H1 (cell line): ENCODE measurements at regions not wholly inside any gene's neighbourhood (a gene's known extent, or its start where the extent isn't known, plus 50 kb on each side); places are given as distances from the start of the nearest gene placed in this dataset.

Experiments
- CTCF ChIA-PET: fragments of 300-600 bp; sonication (Branson Sonifier 250); formaldehyde crosslinking; loops from one replicate; lab custom pipeline; 2021; ENCODE audit not compliant: partially characterized antibody; lab: Charles Lee
- POLR2A ChIA-PET: fragments of 300-600 bp; sonication (Branson Sonifier 250); formaldehyde crosslinking; loops from one replicate; lab custom pipeline; 2021; ENCODE audit warnings: inconsistent platforms; ENCODE audit not compliant: partially characterized antibody; lab: Charles Lee
- DNase-seq, 2 experiments: peaks; one replicate each; pipeline versions ENCODE4 v3.0.0 to v3.0.0-alpha.2; 2010 to 2022; ENCODE audit warnings: low spot score in 2 of 2, low read depth in 1 of 2, mixed read lengths in 1 of 2
- FAIRE-seq: peaks from 2 replicates; lab custom pipeline; 2011; peaks lifted over from hg19 to GRCh38; lab: Jason Lieb, UNC
- H2AFZ ChIP-seq: 2 replicates; pipeline ENCODE4 v1.8.1; 2012; ENCODE audit warnings: low read length, inconsistent platforms
- H2AK5ac ChIP-seq: 2 replicates; pipeline ENCODE4 v1.6.1; 2013; ENCODE audit warnings: low read depth, low read length
- H2BK120ac ChIP-seq: replicated peaks from 2 replicates; pipeline ENCODE3; 2013; ENCODE audit warnings: low read depth, low read length, inconsistent platforms
- H2BK12ac ChIP-seq: 2 replicates; pipeline ENCODE4 v1.6.1; 2013; ENCODE audit warnings: low read depth, low read length
- H2BK15ac ChIP-seq: 2 replicates; pipeline ENCODE4 v1.6.1; 2013; ENCODE audit warnings: low read length
- H2BK20ac ChIP-seq: 2 replicates; pipeline ENCODE4 v1.6.1; 2013; ENCODE audit warnings: low read length
- H2BK5ac ChIP-seq: 2 replicates; pipeline ENCODE4 v1.6.1; 2013; ENCODE audit warnings: low read depth, low read length
- H3K14ac ChIP-seq: 2 replicates; pipeline ENCODE4 v1.6.1; 2013; ENCODE audit warnings: inconsistent platforms; ENCODE audit not compliant: insufficient read length
- H3K18ac ChIP-seq: 2 replicates; pipeline ENCODE4 v1.6.1; 2013; ENCODE audit warnings: low read length; ENCODE audit errors: extremely low read depth
- H3K23ac ChIP-seq: 2 replicates; pipeline ENCODE4 v1.6.1; 2013; ENCODE audit warnings: inconsistent platforms; ENCODE audit not compliant: insufficient read length
- H3K23me2 ChIP-seq: 2 replicates; pipeline ENCODE4 v1.6.1; 2013; ENCODE audit warnings: low read depth, low read length
- H3K27ac ChIP-seq: 2 replicates; pipeline ENCODE4 v1.6.1; 2011; ENCODE audit warnings: low read depth, low read length, inconsistent platforms
- H3K27me3 ChIP-seq, 4 experiments: replicated peaks in 1 of 4; 1 replicate in 1 of 4; 2 replicates in 3 of 4; pipeline versions ENCODE4 v1.6.1 to v1.8.1; 2011 to 2013; ENCODE audit warnings: low read length in 3 of 4, mild to moderate bottlenecking in 3 of 4, inconsistent platforms in 2 of 4, mixed read lengths in 2 of 4, moderate library complexity in 1 of 4; ENCODE audit not compliant: control insufficient read depth in 3 of 4, insufficient read depth in 3 of 4; ENCODE audit errors: extremely low read depth in 1 of 4
- H3K36me3 ChIP-seq, 4 experiments: 2 replicates each; pipeline versions ENCODE4 v1.6.1 to v1.8.1; 2011 to 2013; ENCODE audit warnings: mild to moderate bottlenecking in 4 of 4, low read length in 3 of 4, moderate library complexity in 2 of 4, control low read depth in 1 of 4, inconsistent platforms in 1 of 4; ENCODE audit not compliant: insufficient read depth in 4 of 4, control insufficient read depth in 2 of 4
- H3K4ac ChIP-seq: replicated peaks from 2 replicates; pipeline ENCODE3; 2013; ENCODE audit warnings: low read length, low read depth, mixed read lengths, inconsistent platforms; ENCODE audit not compliant: insufficient read length
- H3K4me1 ChIP-seq, 4 experiments: replicated peaks in 1 of 4; 1 replicate in 1 of 4; 2 replicates in 3 of 4; pipeline versions ENCODE4 v1.6.1 to v1.8.1; 2011 to 2013; ENCODE audit warnings: low read length in 3 of 4, inconsistent platforms in 2 of 4, mixed read lengths in 1 of 4; ENCODE audit not compliant: insufficient read depth in 4 of 4, control insufficient read depth in 3 of 4
- H3K4me2 ChIP-seq, 2 experiments: 2 replicates each; pipeline versions ENCODE4 v1.6.1 to v1.8.1; 2011 to 2013; ENCODE audit warnings: low read depth in 2 of 2, low read length in 2 of 2, control low read depth in 1 of 2, inconsistent platforms in 1 of 2, mild to moderate bottlenecking in 1 of 2; ENCODE audit not compliant: insufficient read depth in 1 of 2
- H3K4me3 ChIP-seq, 4 experiments: fragments of 200-600, 300-600 bp in 1 of 4; sonication (generic), shearing (Covaris generic), sonication (Bioruptor Twin) in 1 of 4; 2 replicates each; pipeline versions ENCODE4 v1.5.1 to v1.8.1; 2011 to 2016; ENCODE audit warnings: low read length in 4 of 4, low read depth in 3 of 4, control low read depth in 2 of 4, inconsistent platforms in 2 of 4, mild to moderate bottlenecking in 2 of 4, mixed read lengths in 1 of 4, moderate library complexity in 1 of 4; ENCODE audit not compliant: insufficient read depth in 2 of 4; ENCODE audit errors: extremely low read depth in 1 of 4
- H3K56ac ChIP-seq: replicated peaks from 2 replicates; pipeline ENCODE3; 2013; ENCODE audit warnings: low read depth, mild to moderate bottlenecking, mixed read lengths, low read length, inconsistent platforms; ENCODE audit not compliant: insufficient read length
- H3K79me1 ChIP-seq: 2 replicates; pipeline ENCODE4 v1.6.1; 2013; ENCODE audit warnings: low read depth, low read length, control low read depth
- H3K79me2 ChIP-seq, 2 experiments: 2 replicates each; pipeline versions ENCODE4 v1.6.1 to v1.8.1; 2012 to 2013; ENCODE audit warnings: low read length in 2 of 2, mild to moderate bottlenecking in 2 of 2, inconsistent platforms in 1 of 2; ENCODE audit not compliant: insufficient read depth in 2 of 2, control insufficient read depth in 1 of 2
- H3K9ac ChIP-seq, 4 experiments: replicated peaks in 1 of 4; 1 replicate in 1 of 4; 2 replicates in 3 of 4; pipeline versions ENCODE4 v1.6.1 to v1.8.1; 2011 to 2013; ENCODE audit warnings: low read depth in 3 of 4, low read length in 3 of 4, control low read depth in 2 of 4, mild to moderate bottlenecking in 2 of 4, moderate library complexity in 2 of 4, inconsistent platforms in 1 of 4; ENCODE audit errors: extremely low read depth in 1 of 4
- H3K9me3 ChIP-seq, 2 experiments: 2 replicates each; pipeline versions ENCODE4 v1.6.1 to v1.8.1; 2012 to 2013; ENCODE audit warnings: mild to moderate bottlenecking in 2 of 2, moderate library complexity in 2 of 2, control low read depth in 1 of 2, inconsistent platforms in 1 of 2, low read depth in 1 of 2, low read length in 1 of 2, mixed read lengths in 1 of 2; ENCODE audit not compliant: insufficient read depth in 2 of 2
- H4K20me1 ChIP-seq, 2 experiments: replicated peaks in 1 of 2; 2 replicates each; pipeline versions ENCODE3 to v1.8.1; 2011 to 2013; ENCODE audit warnings: inconsistent platforms in 2 of 2, low read length in 2 of 2, mild to moderate bottlenecking in 1 of 2; ENCODE audit not compliant: insufficient read depth in 2 of 2, control insufficient read depth in 1 of 2
- H4K5ac ChIP-seq: 2 replicates; pipeline ENCODE4 v1.6.1; 2013; ENCODE audit warnings: low read length, low read depth, mixed read lengths, inconsistent platforms; ENCODE audit not compliant: insufficient read length
- H4K8ac ChIP-seq: 2 replicates; pipeline ENCODE4 v1.8.0; 2013; ENCODE audit warnings: mild to moderate bottlenecking, moderate library complexity, low read length, inconsistent platforms; ENCODE audit not compliant: insufficient read depth; ENCODE audit errors: extremely low read depth
- H4K91ac ChIP-seq: replicated peaks from 2 replicates; pipeline ENCODE3; 2013; ENCODE audit warnings: low read length, mixed read lengths, inconsistent platforms; ENCODE audit not compliant: insufficient read length
- ATF3 ChIP-seq: IDR thresholded peaks from 2 replicates; pipeline ENCODE4 v1.6.1; 2011; ENCODE audit warnings: low read depth, mild to moderate bottlenecking, low read length; ENCODE audit not compliant: insufficient read depth
- CEBPB ChIP-seq: IDR thresholded peaks from 2 replicates; pipeline ENCODE4 v1.6.1; 2012; ENCODE audit warnings: low read depth, low read length
- CTCF ChIP-seq, 3 experiments: IDR thresholded peaks; 1 replicate in 2 of 3; 2 replicates in 1 of 3; pipeline versions ENCODE4 v1.5.1 to v1.6.1; 2011; ENCODE audit warnings: low read length in 3 of 3, mild to moderate bottlenecking in 3 of 3, inconsistent platforms in 2 of 3, low read depth in 1 of 3, moderate library complexity in 1 of 3; ENCODE audit not compliant: insufficient read depth in 1 of 3; ENCODE audit errors: control extremely low read depth in 1 of 3
- FOSL1 ChIP-seq: IDR thresholded peaks from 2 replicates; pipeline ENCODE4 v1.6.1; 2011; ENCODE audit warnings: mild to moderate bottlenecking, low read depth, low read length, moderate library complexity; ENCODE audit not compliant: insufficient read depth
- GTF2F1 ChIP-seq: IDR thresholded peaks from 2 replicates; pipeline ENCODE4 v1.6.1; 2012; ENCODE audit warnings: low read depth, low read length, improper control_type of control experiment, borderline replicate concordance
- PHF8 ChIP-seq: fragments of 200-600 bp; sonication (generic); conservative IDR thresholded peaks from 2 replicates; pipeline ENCODE4 v1.7.1; 2012; ENCODE audit warnings: low read depth, mild to moderate bottlenecking, inconsistent platforms, low read length, moderate library complexity
- RBBP5 ChIP-seq: IDR thresholded peaks from 2 replicates; pipeline ENCODE4 v1.7.1; 2012; ENCODE audit warnings: low read depth, mild to moderate bottlenecking, inconsistent platforms, low read length, moderate library complexity, borderline replicate concordance
- RXRA ChIP-seq: IDR thresholded peaks from 2 replicates; pipeline ENCODE4 v1.6.1; 2011; ENCODE audit warnings: low read depth, mild to moderate bottlenecking, low read length, moderate library complexity; ENCODE audit not compliant: insufficient read depth
- SUZ12 ChIP-seq: fragments of 200-600 bp; sonication (generic); IDR thresholded peaks from 2 replicates; pipeline ENCODE4 v1.6.1; 2012; ENCODE audit warnings: mild to moderate bottlenecking, inconsistent platforms, low read length, moderate library complexity, mixed read lengths
- WGBS, 2 experiments: shearing (Covaris generic) in 1 of 2; methylation state at CpG; one replicate each; pipeline versions ENCODE4 v1.1.6 to v1.1.7; 2013 to 2015; ENCODE audit warnings: low lambda C conversion rate in 2 of 2, mixed read lengths in 2 of 2, inconsistent platforms in 1 of 2, low coverage in 1 of 2, missing lambda C conversion rate in 1 of 2; ENCODE audit not compliant: insufficient replicate concordance in 2 of 2, insufficient coverage in 1 of 2, insufficient read length in 1 of 2; ENCODE audit errors: extremely low coverage in 1 of 2, missing lambda C conversion rate in 1 of 2; 5-methylcytosine and 5-hydroxymethylcytosine counted together

- no peak overlapping the region for H2BK5ac ChIP-seq
- no peak overlapping the region for H2BK20ac ChIP-seq
- ChIA-PET CTCF (interaction anchor here (0.6 to 1.3 kb wide), 3 partner anchors 250 to 377 kb away, joined by 3 read pairs; no protein-coding TSS in a partner anchor), POLR2A (no interaction called here)
- no peak overlapping the region for H3K4me2 ChIP-seq
- no peaks in the 10 kb centered on the region for H3K79me2 ChIP-seq
- no peaks in the 10 kb centered on the region for H3K23me2 ChIP-seq
- H2BK15ac ChIP-seq, result no peak overlapping the region
- H3K9ac ChIP-seq, result no peak overlapping the region
- no peak overlapping the region for H3K27ac ChIP-seq
- 93% methylated on average over 1 of the region's 2 CpGs; no CpG with 5 or more reads in 1 of the 2 experiments for WGBS, 2 experiments
- H3K9me3 ChIP-seq, result no peaks in the 10 kb centered on the region
- FAIRE-seq (no peak), DNase-seq (no peak)
- H4K8ac ChIP-seq, result no peak overlapping the region
- H3K4me3 ChIP-seq, result no peak overlapping the region
- no peak overlapping the region for H3K18ac ChIP-seq
- H4K91ac ChIP-seq, result no peak overlapping the region
- no peak overlapping the region for H3K4ac ChIP-seq
- H2AFZ ChIP-seq, result no peak overlapping the region
- H3K79me1 ChIP-seq, result no peaks in the 10 kb centered on the region
- H3K36me3 ChIP-seq, result no peaks in the 10 kb centered on the region
- H3K56ac ChIP-seq, result no peak overlapping the region
- H3K27me3 ChIP-seq, result no peaks in the 10 kb centered on the region
- no peak overlapping the region for H2BK120ac ChIP-seq
- H3K23ac ChIP-seq, result no peak overlapping the region
- no peak overlapping the region for H2BK12ac ChIP-seq
- H4K20me1 ChIP-seq, result no peaks in the 10 kb centered on the region
- no peaks in the 10 kb centered on the region for H3K4me1 ChIP-seq
- no peak overlapping the region for H4K5ac ChIP-seq
- no peak overlapping the region for H2AK5ac ChIP-seq
- no peak overlapping the region for H3K14ac ChIP-seq
- TF ChIP-seq CEBPB (no peak), CTCF (IDR thresholded peaks at IDR 0.05; ENCODE audit: control extremely low read depth in 1 of 3, insufficient read depth in 1 of 3, low read depth in 1 of 3, low read length in 3 of 3) (no peak), RXRA (no peak), FOSL1 (no peak), GTF2F1 (no peak), PHF8 (no peak), RBBP5 (no peak), SUZ12 (no peak), ATF3 (no peak)
Measured at GRCh38 chr13:47350334-47351124, 453.7 kb upstream of the HTR2A start.
